ENCODE measurements at regions not wholly inside any gene's neighbourhood (a gene's known extent, or its start where the extent isn't known, plus 50 kb on each side); places are given as distances from the start of the nearest gene placed in this dataset.

DNA sequence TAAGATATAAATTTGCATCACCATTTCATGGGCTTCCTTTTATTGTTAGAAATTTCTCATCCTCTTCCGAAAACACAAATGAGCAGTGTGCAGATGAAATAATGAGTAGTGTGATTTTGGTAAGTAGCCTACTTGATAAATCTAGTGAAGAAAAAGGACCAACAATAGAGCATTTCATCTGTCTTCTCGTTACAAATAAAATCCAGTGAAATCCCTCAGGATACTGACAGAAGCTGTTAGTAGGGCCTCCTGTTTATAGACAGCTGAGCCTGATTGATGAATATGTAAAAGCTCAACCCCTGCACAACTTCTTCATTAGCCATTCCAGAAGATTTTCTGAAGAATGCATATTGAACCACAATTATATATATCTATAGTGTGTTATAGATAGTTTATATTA, 363.7 kb upstream of the EPHA6 start:
- Mint-ChIP-seq H3K36me3 (0 out of 2 replicates have a peak, but pooled peaks cover under 1% of the 10 kb centered on the region), H3K4me3 (no peak overlapping the region), H3K27me3 (ENCODE audit: low read depth) (no peaks in the 10 kb centered on the region), H3K4me1 (peaks cover 35% of the 10 kb centered on the region), H3K27ac (no peak overlapping the region; the same call in 1 of the 2 replicates), H3K9me3 (peaks cover 8% of the 10 kb centered on the region)
- ChIA-PET CTCF (no interaction called here), POLR2A (no interaction called here)
- ATAC-seq (no peak), DNase-seq (ENCODE audit: low spot score) (no peak)
- TF ChIP-seq, protein P1, sequence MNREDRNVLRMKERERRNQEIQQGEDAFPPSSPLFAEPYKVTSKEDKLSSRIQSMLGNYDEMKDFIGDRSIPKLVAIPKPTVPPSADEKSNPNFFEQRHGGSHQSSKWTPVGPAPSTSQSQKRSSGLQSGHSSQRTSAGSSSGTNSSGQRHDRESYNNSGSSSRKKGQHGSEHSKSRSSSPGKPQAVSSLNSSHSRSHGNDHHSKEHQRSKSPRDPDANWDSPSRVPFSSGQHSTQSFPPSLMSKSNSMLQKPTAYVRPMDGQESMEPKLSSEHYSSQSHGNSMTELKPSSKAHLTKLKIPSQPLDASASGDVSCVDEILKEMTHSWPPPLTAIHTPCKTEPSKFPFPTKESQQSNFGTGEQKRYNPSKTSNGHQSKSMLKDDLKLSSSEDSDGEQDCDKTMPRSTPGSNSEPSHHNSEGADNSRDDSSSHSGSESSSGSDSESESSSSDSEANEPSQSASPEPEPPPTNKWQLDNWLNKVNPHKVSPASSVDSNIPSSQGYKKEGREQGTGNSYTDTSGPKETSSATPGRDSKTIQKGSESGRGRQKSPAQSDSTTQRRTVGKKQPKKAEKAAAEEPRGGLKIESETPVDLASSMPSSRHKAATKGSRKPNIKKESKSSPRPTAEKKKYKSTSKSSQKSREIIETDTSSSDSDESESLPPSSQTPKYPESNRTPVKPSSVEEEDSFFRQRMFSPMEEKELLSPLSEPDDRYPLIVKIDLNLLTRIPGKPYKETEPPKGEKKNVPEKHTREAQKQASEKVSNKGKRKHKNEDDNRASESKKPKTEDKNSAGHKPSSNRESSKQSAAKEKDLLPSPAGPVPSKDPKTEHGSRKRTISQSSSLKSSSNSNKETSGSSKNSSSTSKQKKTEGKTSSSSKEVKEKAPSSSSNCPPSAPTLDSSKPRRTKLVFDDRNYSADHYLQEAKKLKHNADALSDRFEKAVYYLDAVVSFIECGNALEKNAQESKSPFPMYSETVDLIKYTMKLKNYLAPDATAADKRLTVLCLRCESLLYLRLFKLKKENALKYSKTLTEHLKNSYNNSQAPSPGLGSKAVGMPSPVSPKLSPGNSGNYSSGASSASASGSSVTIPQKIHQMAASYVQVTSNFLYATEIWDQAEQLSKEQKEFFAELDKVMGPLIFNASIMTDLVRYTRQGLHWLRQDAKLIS (CRISPR knock-in tag; IDR thresholded peaks at IDR 0.05; ENCODE audit: borderline replicate concordance), result no peak
- TF ChIP-seq ZBTB21 (CRISPR knock-in tag; IDR thresholded peaks at IDR 0.05; ENCODE audit: borderline replicate concordance), result no peak
- TF ChIP-seq ZNF281 (CRISPR knock-in tag; IDR thresholded peaks at IDR 0.05), result no peak

GRCh38 chr3:96465521-96465920, 348.9 kb upstream of the EPHA6 start:
- Mint-ChIP-seq H3K9me3 (no peaks in the 10 kb centered on the region), H3K4me3 (no peak overlapping the region), H3K27ac (no peak overlapping the region), H3K4me1 (no peaks in the 10 kb centered on the region), H3K27me3 (ENCODE audit: low read depth) (no peaks in the 10 kb centered on the region), H3K36me3 (no peaks in the 10 kb centered on the region)
- DNase-seq (ENCODE audit: low spot score) (no peak), ATAC-seq (no peak)
- no peak for TF ChIP-seq ELF4 (CRISPR knock-in tag; IDR thresholded peaks at IDR 0.05; ENCODE audit: low read depth)
- TF ChIP-seq SOX15 (CRISPR knock-in tag; IDR thresholded peaks at IDR 0.05), result no peak
- TF ChIP-seq NFATC4 (CRISPR knock-in tag; IDR thresholded peaks at IDR 0.05), result no peak
- TF ChIP-seq, protein P2, sequence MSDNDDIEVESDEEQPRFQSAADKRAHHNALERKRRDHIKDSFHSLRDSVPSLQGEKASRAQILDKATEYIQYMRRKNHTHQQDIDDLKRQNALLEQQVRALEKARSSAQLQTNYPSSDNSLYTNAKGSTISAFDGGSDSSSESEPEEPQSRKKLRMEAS (CRISPR knock-in tag; IDR thresholded peaks at IDR 0.05), result no peak
- TF ChIP-seq FOXK1 (CRISPR knock-in tag; IDR thresholded peaks at IDR 0.05), result no peak
- TF ChIP-seq, protein P3, sequence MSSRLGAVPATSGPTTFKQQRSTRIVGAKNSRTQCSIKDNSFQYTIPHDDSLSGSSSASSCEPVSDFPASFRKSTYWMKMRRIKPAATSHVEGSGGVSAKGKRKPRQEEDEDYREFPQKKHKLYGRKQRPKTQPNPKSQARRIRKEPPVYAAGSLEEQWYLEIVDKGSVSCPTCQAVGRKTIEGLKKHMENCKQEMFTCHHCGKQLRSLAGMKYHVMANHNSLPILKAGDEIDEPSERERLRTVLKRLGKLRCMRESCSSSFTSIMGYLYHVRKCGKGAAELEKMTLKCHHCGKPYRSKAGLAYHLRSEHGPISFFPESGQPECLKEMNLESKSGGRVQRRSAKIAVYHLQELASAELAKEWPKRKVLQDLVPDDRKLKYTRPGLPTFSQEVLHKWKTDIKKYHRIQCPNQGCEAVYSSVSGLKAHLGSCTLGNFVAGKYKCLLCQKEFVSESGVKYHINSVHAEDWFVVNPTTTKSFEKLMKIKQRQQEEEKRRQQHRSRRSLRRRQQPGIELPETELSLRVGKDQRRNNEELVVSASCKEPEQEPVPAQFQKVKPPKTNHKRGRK (CRISPR knock-in tag; IDR thresholded peaks at IDR 0.05; ENCODE audit: borderline replicate concordance), result no peak
- TF ChIP-seq HMGA2 (CRISPR knock-in tag; IDR thresholded peaks at IDR 0.05), result no peak
- TF ChIP-seq NFYB (CRISPR knock-in tag; conservative IDR thresholded peaks at IDR 0.05; ENCODE audit: low read depth), result no peak
- TF ChIP-seq ZNF532 (CRISPR knock-in tag; IDR thresholded peaks at IDR 0.05; ENCODE audit: borderline replicate concordance), result no peak
- TF ChIP-seq MXD4 (CRISPR knock-in tag; IDR thresholded peaks at IDR 0.05; ENCODE audit: borderline replicate concordance), result no peak
- no peak for TF ChIP-seq ZNF232 (CRISPR knock-in tag; IDR thresholded peaks at IDR 0.05)
- no peak for TF ChIP-seq PRRX2 (CRISPR knock-in tag; IDR thresholded peaks at IDR 0.05)
- TF ChIP-seq, protein P1 (CRISPR knock-in tag; IDR thresholded peaks at IDR 0.05; ENCODE audit: borderline replicate concordance), result no peak
- ChIA-PET POLR2A (no interaction called here), CTCF (no interaction called here)

Data from WTC11 (cell line).